Hematopoietic multipotent progenitor cell treated with erythropoietin and hydrocortisone succinate and interleukin-3 and kit ligand, for 15 days (in vitro differentiated cells): ENCODE measurements at regions not wholly inside any gene's neighbourhood (a gene's known extent, or its start where the extent isn't known, plus 50 kb on each side); places are given as distances from the start of the nearest gene placed in this dataset.
"Not testable (repeated sequence)": the region's sequence is repeated elsewhere in the genome, so short reads cannot be mapped to it uniquely, and the experiment has no call there.

Experiments used
- DNase-seq: peaks from one replicate; pipeline ENCODE4 v3.0.0-alpha.2; 2015; ENCODE audit warnings: low spot score

DNA sequence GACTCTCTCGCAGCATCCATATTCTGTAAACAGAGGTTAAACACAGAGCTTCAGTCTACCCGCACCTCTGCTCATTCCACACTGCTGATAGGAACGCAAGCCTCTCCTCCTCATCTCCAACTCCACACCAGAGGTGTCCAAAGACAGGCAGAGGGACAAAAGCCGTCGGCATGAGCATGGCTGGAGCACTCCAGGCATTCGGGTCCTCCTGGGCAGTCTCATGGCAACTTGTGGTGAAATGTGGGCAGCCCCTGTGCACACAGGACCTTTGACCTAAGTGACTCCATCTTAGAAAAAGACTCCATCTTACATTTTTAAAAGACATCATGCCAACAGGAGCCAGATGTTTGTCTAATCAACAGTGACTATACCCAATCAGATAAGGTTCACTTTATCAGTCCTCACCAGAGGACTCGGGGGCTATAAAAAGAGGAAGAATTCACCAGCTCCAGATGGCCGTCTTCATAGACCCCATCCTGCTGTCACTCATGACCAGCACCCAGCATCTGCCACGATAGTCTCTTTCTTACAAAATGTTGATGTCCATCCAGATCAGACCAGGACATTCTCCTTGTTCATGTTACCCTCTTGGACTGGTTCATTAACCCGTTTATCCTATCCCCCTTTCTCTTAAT lies 304.4 kb downstream of the ANAPC1 start:
- DNase-seq = not testable (repeated sequence)

DNA sequence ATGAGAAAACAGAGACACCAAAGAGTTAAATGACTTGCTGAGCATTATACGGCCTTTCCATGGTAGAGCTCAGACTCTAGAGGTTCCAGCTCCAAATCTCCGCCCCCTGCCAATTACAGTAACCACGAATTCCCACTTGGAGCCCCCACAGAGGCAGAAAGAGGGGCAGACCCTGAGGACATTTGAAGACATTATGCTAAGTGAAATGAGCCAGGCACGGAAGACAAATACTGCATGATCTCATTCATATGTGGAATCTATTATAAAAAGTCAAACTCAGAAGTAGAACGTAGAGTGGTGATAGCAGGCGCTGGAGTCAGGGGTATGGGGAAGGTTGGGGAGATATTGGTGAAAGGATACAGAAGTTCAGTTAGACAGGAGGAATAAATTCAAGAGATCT lies 303.4 kb downstream of the ANAPC1 start:
- not testable (repeated sequence) for DNase-seq

DNA sequence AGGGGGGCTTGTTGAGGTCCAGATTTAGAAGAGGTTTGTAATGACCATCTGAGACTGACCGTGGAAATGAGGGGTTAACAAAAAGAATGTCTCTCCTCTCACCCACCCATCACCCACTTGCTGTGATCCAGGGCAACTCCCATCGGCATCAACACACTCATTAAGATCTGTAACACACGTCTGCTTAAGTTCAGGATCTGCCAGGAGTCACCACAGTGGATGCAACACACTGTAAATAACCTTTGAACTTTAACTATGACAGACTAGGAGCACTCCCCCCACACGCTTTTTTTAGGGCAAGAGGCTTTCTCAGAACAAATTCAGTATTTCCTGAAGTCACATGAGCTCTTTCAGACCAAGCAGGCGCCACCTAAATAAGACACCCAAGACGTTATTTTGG lies 301.9 kb downstream of the ANAPC1 start:
- not testable (repeated sequence) for DNase-seq

DNA sequence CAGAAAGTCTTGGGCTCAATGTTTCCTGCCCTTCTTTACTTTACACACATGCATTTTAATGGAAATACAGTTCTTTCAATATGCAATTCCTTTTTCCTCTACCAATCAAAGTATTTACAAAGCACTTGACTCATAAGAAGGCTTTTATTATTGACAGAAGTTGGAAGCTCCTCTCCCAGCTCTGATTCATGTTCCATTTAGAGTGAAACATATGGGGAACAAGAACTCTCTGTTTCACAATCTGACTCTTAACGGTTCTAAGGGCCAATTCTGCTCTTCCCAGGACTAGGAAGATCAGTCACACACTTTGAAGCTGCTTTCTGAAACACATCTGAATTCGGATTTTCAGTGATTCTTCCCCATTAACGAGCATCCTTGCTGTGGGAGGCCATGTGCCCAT lies 300.5 kb downstream of the ANAPC1 start:
- DNase-seq = not testable (repeated sequence)

DNA sequence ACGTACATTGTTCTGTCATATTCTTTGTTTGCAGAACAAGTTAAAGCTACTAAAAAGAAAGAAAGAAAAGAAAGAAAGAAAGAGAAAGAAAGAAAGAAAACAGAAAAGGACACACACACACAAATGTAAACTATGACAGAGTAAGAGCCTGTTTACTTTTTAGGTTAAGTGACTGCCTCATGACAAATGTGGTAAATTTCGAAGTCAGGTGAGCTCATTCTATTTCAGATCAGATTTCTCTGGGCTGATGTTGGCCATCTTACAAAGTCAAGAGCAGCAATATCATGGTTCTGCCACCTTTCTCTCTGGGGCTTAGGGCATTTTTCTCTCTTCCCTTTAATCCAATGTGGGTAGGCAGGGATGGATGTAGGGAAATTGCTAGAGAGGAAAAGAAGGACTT lies 299.5 kb downstream of the ANAPC1 start:
- DNase-seq = not testable (repeated sequence)

DNA sequence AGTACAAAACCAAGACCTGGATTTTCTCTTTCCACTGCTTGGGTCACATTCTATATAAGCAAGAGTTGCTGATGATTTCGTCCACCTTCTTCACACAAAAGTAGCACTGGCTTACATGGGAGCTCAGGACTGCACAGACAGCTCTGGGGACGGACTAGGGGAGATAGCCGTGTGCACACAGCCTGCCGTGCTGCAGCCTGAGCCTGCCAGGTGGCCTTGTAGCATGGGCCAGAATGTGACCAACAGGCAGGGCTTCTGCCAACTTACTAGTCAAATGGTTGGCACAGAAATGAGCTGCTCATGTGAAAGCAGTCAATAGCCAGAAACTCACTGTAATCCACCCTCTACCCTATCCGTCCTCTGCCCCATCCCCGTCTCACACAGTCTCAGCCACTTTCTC lies 299.0 kb downstream of the ANAPC1 start:
- DNase-seq = not testable (repeated sequence)

DNA sequence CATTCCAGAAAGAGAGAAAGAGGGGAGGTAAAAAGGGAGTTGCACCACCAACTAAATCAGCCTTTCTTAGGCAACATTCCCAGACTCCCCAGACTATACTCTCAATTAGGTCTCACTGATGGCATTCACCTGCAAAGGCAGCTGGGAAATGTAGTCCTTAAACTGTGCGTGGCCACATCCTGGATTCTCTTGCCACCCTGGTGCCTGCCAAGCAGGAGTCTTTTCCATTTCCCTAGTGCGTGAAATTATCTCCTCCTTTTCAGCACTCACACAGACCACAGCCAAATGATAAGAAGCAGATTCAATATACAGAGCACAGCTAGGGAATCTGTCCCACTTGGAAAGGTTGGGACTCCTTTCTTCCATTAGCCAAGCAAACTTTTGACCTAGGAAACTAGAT lies 298.0 kb downstream of the ANAPC1 start:
- not testable (repeated sequence) for DNase-seq

DNA sequence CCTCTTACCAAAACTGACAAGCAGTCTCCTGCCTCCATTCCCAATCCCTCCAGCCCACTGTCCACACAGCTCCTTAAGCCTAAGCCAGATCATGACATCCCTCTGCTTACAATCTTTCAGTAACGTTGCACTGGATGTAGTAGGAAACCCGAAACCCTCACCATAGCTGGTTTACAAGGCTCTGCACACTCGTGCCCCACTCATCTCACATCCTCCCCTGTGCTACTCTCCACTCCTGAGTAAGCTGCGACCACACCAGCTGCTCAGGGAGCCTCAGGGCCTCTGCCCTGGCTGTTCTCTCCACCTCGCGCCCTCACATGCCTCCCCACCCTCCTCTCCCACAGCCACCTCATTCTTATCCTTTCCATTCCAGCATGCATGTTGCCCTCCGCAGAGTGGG lies 288.9 kb downstream of the ANAPC1 start:
- not testable (repeated sequence) for DNase-seq

DNA sequence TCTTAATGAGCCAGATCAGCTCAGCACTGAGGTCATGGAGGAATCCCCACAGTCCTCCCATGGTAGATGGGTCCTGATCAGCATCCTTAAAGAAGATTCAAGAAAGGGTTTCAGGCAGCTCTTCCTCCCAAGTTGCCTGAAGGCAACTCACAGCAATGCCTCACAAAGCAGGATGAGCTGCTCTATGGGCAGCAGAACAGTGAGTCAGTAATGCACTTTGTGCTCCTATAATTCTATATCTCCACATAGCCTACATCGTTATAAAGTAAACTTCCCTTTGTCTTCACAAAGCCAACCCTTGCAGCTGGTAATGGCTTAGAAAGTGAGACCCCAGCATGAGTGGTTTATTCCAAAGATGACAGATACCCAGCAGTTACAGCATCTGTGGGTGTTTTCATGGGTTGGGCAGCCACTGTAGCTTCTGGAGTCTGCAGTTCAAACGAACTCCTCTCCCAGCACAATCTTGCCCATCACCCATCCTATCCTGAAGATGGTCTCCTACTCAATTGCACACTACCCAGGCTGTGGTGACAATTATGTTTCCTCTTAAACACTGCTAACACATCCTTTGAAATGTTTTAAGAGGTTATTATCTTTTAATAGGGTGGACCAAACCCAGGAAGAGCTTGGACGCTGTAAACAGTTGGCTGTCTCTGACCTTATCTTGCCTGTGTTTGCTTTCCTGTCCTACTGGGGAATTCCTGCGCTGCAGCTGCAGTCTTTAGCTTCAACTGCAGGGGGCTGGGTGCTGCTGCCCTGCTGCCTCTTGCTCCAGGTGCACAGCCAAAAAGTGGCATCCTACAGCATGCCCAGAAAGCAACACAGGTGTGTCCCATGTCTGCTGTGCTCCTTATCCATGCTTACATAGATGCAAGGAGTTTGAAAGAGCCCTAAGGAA lies 286.9 kb downstream of the ANAPC1 start:
- not testable (repeated sequence) for DNase-seq

DNA sequence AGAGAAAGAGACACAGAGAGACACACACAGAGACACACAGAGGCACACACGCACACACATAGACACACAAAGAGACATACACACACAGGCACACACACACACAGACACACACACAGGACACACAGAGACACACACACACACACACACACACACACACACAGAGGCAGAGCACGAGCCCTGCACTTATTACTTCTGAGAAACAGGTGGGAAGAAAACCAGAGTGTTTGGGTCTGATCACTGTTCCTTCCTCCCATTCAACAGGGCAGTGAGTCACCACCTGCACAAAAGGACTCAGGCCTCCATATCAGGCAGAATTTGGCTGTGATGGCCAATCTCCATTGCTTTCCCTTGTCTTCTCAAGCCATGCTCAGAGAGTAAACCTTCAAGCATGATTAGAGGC lies 285.0 kb downstream of the ANAPC1 start:
- DNase-seq = not testable (repeated sequence)

DNA sequence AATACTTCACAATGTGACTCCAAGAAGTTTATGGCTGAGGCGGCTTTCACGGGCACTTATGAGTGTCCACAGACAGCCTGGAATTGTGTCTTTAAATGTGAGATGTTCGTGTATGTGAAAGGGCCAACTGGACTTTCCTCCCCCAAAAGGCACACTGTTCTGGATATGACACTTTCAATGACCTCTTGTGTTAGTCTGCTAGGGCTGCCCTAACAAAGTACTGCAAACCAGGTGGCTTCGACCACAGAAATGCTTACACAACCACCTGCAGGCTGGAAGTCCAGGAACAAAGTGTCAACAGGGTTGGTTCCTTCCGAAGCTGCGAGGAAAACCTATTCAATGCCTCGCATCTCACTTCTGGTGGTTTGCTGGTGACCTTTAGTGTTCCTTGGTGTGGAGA lies 281.7 kb downstream of the ANAPC1 start:
- DNase-seq = not testable (repeated sequence)

DNA sequence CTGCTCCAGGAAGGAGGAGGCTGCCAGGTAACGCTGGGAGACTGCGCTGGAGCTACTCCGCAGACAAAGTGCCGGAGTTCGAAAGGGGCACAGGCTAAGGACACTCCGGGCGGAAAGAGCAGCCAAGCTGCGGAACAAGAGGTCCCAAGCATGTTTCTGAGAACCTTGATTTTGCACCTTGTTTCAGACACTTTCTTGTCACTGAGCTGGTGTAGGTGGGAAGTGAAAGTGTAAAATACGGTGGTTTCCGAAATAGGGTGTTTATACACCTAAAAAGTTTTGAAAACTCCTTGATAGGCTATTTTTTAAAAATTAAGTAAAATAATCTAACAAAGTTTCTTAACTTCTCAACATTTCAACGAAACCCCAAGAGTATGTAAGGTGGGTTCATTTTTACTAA lies 278.2 kb downstream of the ANAPC1 start:
- not testable (repeated sequence) for DNase-seq

DNA sequence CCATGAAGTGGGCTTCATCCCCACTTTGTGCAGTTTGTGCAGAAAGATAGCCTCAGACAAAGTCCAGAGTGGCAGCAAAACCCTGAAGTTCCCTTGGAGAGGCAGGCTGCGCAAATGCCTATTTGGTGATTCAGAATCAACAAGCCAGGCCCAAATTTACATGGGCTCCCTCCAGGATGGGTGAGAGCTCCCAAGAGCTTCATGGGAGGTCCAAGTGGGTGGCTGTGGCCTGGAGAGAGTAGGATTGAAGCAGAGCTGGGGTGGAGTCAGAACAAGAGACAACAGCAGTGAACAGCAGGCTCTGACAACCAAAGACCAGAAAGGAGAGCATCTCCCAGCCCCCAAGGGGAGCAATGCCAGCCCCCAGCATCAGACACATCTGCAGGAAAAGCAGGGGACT lies 277.4 kb downstream of the ANAPC1 start:
- DNase-seq = not testable (repeated sequence)

DNA sequence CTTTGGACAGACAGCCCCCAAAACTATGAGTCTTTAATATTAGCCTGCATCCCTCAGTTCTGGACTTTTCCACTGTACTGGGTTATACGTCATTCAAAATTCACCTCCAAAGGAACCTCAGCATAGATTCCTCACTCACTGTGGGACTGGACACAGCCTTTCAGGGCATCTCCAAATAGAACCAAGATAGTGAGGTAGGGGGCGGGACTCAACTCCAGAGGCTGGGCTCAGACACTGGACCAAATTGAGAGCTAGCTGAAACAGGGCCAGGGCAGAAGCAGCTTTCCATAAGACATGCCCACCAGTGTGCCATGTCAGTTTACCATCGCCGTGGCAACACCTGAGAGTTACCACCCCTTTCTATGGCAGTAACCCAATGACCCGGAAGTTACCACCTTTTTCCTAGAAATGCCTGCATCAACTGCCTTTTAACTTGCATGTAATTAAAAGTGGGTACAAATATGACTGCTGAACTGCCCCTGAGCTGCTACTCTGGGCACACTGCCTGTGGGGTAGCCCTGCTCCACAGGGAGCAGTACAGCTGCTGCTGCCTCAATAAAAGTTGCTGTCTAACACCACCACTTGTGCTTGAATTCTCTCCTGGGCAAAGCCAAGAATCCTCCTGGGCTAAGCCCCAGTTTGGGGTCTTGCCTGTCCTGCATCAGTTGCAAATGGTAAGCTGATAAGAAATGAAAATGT lies 274.7 kb downstream of the ANAPC1 start:
- DNase-seq = not testable (repeated sequence)

DNA sequence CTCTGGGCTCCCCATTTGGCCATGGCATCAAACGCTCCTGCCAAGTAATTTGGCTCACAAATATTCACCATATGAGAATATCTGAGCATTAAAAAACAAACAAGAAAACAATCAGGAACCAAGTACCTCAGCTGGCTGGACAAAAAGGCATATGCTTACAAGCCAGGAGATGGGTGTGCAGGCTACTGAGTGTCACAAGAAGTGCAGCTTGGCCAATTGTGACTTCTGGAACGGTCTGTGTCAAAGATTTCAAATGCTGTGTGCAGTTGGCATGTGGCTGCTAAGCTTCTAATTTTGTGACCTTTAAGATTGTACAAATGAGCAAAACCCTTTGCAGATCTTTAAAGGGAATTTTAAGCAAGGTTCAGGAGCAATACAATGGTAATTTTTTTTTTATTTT lies 274.0 kb downstream of the ANAPC1 start:
- DNase-seq = not testable (repeated sequence)

DNA sequence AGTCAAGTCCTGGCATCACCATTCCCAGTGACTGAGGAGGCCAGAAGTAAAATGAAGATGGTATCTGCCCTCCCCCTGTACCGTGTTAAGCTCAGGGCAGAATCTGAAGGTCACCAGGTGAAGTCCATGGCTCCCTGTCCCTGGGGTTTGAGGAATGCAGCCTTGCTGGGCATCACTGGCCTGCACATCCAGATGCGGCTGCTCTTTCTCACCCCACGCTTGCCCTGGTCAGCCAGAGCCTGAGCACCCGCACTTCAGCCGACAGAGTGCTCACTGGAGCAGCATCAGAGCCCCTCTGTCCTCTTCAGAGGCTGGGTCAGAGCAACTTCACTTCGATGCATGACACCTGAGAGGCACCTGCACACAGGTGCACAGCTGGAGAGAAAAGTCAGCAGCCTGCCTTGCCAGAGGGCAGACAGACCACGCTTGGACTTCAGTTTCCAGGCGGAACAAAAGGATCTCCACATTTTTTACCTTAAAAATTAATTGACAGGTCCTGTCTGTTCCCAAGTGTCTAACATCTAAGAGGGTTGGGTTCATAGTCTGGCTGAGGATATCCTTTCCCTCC lies 267.3 kb downstream of the ANAPC1 start:
- no peak for DNase-seq

DNA sequence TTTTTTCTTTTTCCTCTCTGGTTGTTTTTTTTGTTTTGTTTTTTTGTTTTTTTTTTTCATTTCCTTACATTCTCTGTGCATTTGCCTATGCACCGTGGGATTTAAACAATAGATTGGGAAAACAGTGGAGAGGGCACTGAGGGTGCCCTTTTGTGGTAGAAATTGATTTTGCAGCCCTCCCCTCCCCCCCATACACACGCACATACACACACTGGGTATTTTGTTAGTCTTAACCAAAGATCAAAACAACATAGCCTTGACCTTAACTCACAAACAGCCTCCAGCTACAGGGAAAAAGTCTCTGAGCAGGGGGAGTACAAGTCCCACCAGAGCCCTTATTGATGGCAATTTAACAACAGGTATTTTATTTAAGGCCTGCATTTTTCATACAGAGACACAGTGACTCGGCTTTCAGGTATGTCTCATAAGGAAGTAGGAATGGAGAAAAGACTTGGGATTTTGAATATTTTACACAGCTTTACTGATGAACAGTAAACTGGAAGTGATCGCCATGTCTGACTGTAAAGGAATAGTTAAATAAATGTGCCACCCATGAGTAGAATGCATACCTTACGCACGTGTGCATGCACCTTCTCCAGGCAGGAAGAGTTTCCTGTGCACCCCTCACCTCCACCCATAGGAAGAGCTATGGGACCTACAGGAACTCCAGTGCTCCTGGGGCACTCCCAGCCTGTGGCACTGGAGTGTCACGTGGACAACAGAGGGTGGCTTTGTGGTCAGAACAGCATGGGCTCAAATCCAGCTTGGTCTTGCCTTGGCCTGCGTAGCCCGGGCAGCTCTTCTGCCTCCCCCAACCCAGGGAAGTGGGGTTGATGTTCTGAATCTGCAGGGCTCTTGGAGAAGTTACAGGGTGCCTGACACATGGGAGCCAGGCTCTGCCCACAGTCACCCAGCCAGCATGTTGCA lies 266.4 kb downstream of the ANAPC1 start:
- DNase-seq = no peak

DNA sequence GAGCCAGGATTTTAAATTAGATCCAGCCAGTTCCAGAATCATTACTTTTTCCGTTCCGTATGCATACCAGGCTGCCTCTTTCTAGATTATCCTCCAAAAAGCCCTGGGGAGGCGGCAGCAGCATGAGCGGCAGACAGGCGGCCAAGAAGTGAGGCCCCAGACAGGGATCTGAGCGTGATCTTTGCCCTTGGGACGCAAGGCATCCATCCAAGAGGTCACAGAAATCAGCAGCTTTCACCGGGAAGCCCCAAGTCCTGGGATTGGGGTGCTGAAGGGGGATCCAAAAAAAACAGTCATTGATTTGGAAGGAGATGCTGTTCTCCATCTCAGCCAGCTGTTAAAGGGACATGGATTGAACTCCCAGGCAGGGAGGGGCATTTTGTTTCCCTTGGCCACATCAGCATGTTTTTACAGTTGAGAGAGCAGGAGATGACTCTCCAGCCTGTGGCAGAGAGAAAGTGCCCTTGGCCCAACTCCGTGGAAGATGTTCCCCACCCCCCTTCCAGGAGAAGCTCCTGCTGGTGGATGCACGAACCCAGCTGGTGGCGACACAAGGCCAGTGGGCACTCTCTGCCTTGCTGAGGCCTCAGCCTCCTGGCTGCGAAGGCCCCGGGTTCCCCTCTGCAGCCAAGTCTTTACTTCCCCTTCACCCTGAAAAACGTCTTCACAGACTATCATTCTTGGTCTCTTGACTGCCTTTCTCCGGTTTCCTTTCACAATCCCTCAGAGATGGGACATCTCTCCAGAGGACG lies 265.6 kb downstream of the ANAPC1 start:
- no peak for DNase-seq

DNA sequence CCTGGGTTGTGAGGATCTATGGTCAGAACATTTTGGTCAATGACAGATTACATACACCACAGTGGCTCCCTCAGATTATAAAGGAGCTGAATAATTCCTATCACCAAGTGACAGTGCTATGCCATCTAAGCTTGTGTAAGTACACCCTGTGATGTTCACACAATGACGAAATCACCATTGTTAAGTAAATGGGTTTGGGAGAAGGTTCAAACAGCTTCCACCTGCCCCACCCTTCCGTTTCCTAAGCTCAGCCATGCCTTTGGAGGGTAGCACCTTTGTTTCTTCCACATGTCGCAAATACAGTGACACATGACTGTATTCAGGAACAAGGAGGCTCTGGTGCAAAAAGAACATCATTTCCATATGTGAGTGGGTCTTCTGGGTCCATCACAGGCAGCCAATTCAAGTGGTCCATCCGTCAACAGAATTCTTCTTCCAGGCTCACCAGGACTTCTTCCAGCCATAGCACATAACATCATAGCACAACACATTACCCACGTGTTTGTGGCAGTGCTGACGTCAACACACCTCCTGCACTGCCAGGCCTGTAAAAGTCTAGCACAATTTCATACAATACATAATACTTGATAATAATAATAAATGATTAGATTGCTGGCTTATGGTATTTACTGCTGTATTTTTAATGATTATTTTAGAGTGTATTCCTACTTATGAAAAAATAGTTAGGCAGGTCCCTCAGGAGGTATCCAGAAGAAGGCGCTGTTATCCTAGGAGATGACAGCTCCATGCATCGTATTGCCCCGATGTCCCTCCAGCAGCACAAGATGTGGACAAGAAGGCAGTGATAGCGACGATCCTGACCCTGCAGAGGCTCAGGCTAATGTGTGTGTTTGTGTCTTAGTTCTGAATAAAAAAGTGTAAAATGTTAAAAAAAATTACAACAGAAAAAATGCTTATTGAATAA lies 264.8 kb downstream of the ANAPC1 start:
- no peak for DNase-seq
